ENCODE measurements at regions not wholly inside any gene's neighbourhood (a gene's known extent, or its start where the extent isn't known, plus 50 kb on each side); places are given as distances from the start of the nearest gene placed in this dataset.

- H3K9ac ChIP-seq (ENCODE audit: insufficient read depth, low read depth, low read length) = no peak overlapping the region
- POLR2A ChIA-PET = no interaction called here
- 0 out of 2 replicates have a peak, but pooled peaks have one; percentile 20 for TF ChIP-seq ELF3 (CRISPR knock-in tag; IDR thresholded peaks at IDR 0.05)
- peak; percentile 64 for TF ChIP-seq SMC3 (IDR thresholded peaks at IDR 0.05; ENCODE audit: low read length)
- TF ChIP-seq ZNF281 (CRISPR knock-in tag; IDR thresholded peaks at IDR 0.05; ENCODE audit: borderline replicate concordance) = no peak
- TF ChIP-seq TCF7L2 (IDR thresholded peaks at IDR 0.05; ENCODE audit: low read depth, low read length) = no peak
- no peak for TF ChIP-seq ZNF274 (CRISPR knock-in tag; IDR thresholded peaks at IDR 0.05)
- peak; percentile 69 for TF ChIP-seq RAD21 (CRISPR knock-in tag; IDR thresholded peaks at IDR 0.05)
- TF ChIP-seq ZNF816 (CRISPR knock-in tag; IDR thresholded peaks at IDR 0.05; ENCODE audit: borderline replicate concordance) = peak; percentile 34; the same call in 1 of the 2 replicates
- TF ChIP-seq MIXL1 (CRISPR knock-in tag; IDR thresholded peaks at IDR 0.05) = no peak
- no peak for TF ChIP-seq ZNF335 (CRISPR knock-in tag; IDR thresholded peaks at IDR 0.05)
- no peak for TF ChIP-seq PAX8 (CRISPR knock-in tag; IDR thresholded peaks at IDR 0.05; ENCODE audit: borderline replicate concordance)
- TF ChIP-seq FOXP4 (CRISPR knock-in tag; IDR thresholded peaks at IDR 0.05) = 0 out of 2 replicates have a peak, but pooled peaks have one; percentile 10
- TF ChIP-seq ZNF12 (CRISPR knock-in tag; IDR thresholded peaks at IDR 0.05) = no peak
- TF ChIP-seq FOXA3 (CRISPR knock-in tag; IDR thresholded peaks at IDR 0.05) = no peak
- no peak for TF ChIP-seq ZNF256 (CRISPR knock-in tag; conservative IDR thresholded peaks at IDR 0.05)
- no peak for TF ChIP-seq HNF1B (CRISPR knock-in tag; IDR thresholded peaks at IDR 0.05)
- peak; percentile 81 for TF ChIP-seq CTCF (CRISPR knock-in tag; IDR thresholded peaks at IDR 0.05)
Observed at GRCh38 chr6:144931172-144932035, 646.3 kb downstream of the UTRN start.

More at GRCh38 chr6:144931172-144932035, 646.3 kb downstream of the UTRN start:
- no peak overlapping the region for H2AFZ ChIP-seq (ENCODE audit: low read length)
- CTCF ChIA-PET (ENCODE audit: low intra/inter-chr PET ratio, low total read pairs) = interaction anchor here (0.9 to 2.1 kb wide), 2 partner anchors 346 to 347 kb away, joined by 4 to 7 read pairs; no protein-coding TSS in a partner anchor
- intact Hi-C loops (cut with micrococcal nuclease; ENCODE audit: unreplicated experiment) (loop anchor here (1.0 kb wide), 2 partner anchors 283 to 346 kb away; no protein-coding TSS in a partner anchor), in situ Hi-C loops (cut with HindIII; ENCODE audit: extremely low pct_ligation_motif_present, low pct_unique_long_range_greater_than_20kb) (no loop called here)
- H3K4me1 ChIP-seq (ENCODE audit: insufficient read depth, low read length) = no peaks in the 10 kb centered on the region
- WGBS (ENCODE audit: low lambda C conversion rate) = 30% methylated on average over 6 of the region's 6 CpGs
- peaks cover 0 to 6% of the 10 kb centered on the region in 2 experiments; a peak in 1 of 5 replicates for H3K27me3 ChIP-seq (ENCODE audit: control insufficient read depth in 1 of 2, insufficient read depth in 2 of 2, low read length in 2 of 2)
- DNase-seq (ENCODE audit: low spot score) (peak; percentile 27), FAIRE-seq (peak; percentile 53), ATAC-seq (peak; percentile 93)
- no peak overlapping the region for H3K4me2 ChIP-seq (ENCODE audit: low read depth, low read length)
- no peaks in the 10 kb centered on the region for H3K36me3 ChIP-seq (replicated peaks in 1 of 2; ENCODE audit: control insufficient read depth in 1 of 2, insufficient read depth in 2 of 2, low read length in 2 of 2)
- no TSS peak for BruUV-seq (replicated peaks)
- H3K9me3 ChIP-seq (ENCODE audit: low read length) = no peaks in the 10 kb centered on the region
- no peaks in the 10 kb centered on the region for H3K79me2 ChIP-seq (ENCODE audit: insufficient read depth, low read length)
- no peak overlapping the region for H3K27ac ChIP-seq (ENCODE audit: extremely low read length, insufficient read depth, low read length)
- H3K4me3 ChIP-seq (replicated peaks in 1 of 3; ENCODE audit: insufficient read depth in 1 of 3, low read depth in 2 of 3, low read length in 3 of 3) = no peak overlapping the region
- no peaks in the 10 kb centered on the region for H4K20me1 ChIP-seq (ENCODE audit: insufficient read depth, low read length)

Measured in HepG2 (cell line).